MM.1S (cell line): ENCODE measurements at regions not wholly inside any gene's neighbourhood (a gene's known extent, or its start where the extent isn't known, plus 50 kb on each side); places are given as distances from the start of the nearest gene placed in this dataset.

ENCODE experiments used
- CTCF ChIP-seq: fragments of 300-600 bp; sonication (generic); IDR thresholded peaks from 2 replicates; pipeline ENCODE4 v1.5.1; 2016; ENCODE audit warnings: antibody characterized with exemption, low read length, mixed read lengths
- EZH2 ChIP-seq: fragments of 300-600 bp; sonication (generic); optimal IDR thresholded peaks from 2 replicates; pipeline ENCODE3; 2017; ENCODE audit warnings: low read depth, mild to moderate bottlenecking, antibody characterized with exemption, low read length, mixed read lengths
- EZH2phosphoT487 ChIP-seq: fragments of 300-600 bp; sonication (generic); IDR thresholded peaks from 2 replicates; pipeline ENCODE4 v1.6.1; 2018; ENCODE audit warnings: antibody characterized with exemption, low read length

GRCh38 chr2:21330786-21331391 is 207.1 kb downstream of the TDRD15 start:
- TF ChIP-seq CTCF (no peak), EZH2 (no peak), EZH2phosphoT487 (no peak)
